Peyer's patch (tissue), 4 donors: ENCODE measurements at regions not wholly inside any gene's neighbourhood (a gene's known extent, or its start where the extent isn't known, plus 50 kb on each side); places are given as distances from the start of the nearest gene placed in this dataset.

ENCODE experiments used
- CTCF ChIP-seq, 6 experiments: fragments of 450-650 bp in 4 of 6; fragments of 200-600 bp in 2 of 6; sonication (generic) in 1 of 6; IDR thresholded peaks; one replicate each; pipeline ENCODE4 v1.5.1; 2017 to 2019; ENCODE audit warnings: antibody characterized with exemption in 6 of 6, mild to moderate bottlenecking in 3 of 6, moderate library complexity in 1 of 6
- POLR2A ChIP-seq, 2 donors: fragments of 450-650 bp; IDR thresholded peaks; one replicate each; pipeline ENCODE4 v1.5.1; 2017; ENCODE audit warnings: antibody characterized with exemption in 2 of 2, mild to moderate bottlenecking in 2 of 2, moderate library complexity in 2 of 2

- TF ChIP-seq POLR2A (IDR thresholded peaks at IDR 0.05) (no peak), CTCF (IDR thresholded peaks at IDR 0.05) (no peak)
These were observed 65.5 kb downstream of the SOWAHC start for GRCh38 chr2:109679626-109680025.
